GM19043 (cell line): ENCODE measurements at regions not wholly inside any gene's neighbourhood (a gene's known extent, or its start where the extent isn't known, plus 50 kb on each side); places are given as distances from the start of the nearest gene placed in this dataset.
"Not testable (repeated sequence)": the region's sequence is repeated elsewhere in the genome, so short reads cannot be mapped to it uniquely, and the experiment has no call there.

Experiments used
- ATAC-seq: cut with Tn5 transposase; IDR thresholded peaks from one replicate; pipeline ENCODE4 v1.9.1; 2021; ENCODE audit warnings: low read depth; ENCODE audit not compliant: unreplicated experiment

- ATAC-seq = no peak
Observed at GRCh38 chr10:52532650-52533290, 218.7 kb downstream of the DKK1 start.

GRCh38 chr10:52533986-52534385 is 219.9 kb downstream of the DKK1 start:
- ATAC-seq = no peak

- no peak for ATAC-seq
Observed at GRCh38 chr10:52539463-52539862, 225.4 kb downstream of the DKK1 start.

DNA sequence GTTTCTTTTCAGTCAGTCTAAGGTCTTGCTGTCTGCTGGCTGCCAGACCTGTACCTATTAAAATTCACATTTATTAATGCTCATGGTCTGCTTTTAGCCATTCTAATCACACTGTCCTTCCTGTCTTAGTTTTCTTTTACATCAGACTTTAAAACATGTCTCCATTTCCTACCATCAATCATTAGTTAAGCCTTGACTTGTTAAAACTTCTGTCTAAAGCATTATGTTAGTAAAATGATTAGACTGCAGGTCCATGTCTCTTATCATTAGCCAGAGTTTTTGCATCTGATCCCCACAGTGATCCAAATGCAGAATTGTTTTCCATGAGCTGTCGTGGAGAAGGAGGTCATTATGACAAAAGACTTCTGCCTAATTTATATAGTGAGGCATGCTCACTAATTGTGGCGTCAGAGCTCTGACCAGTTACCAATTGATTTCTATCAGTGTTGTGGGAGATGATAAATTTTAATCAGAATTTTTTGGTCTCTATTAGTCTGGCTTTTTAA is 226.5 kb downstream of the DKK1 start:
- no peak for ATAC-seq

DNA sequence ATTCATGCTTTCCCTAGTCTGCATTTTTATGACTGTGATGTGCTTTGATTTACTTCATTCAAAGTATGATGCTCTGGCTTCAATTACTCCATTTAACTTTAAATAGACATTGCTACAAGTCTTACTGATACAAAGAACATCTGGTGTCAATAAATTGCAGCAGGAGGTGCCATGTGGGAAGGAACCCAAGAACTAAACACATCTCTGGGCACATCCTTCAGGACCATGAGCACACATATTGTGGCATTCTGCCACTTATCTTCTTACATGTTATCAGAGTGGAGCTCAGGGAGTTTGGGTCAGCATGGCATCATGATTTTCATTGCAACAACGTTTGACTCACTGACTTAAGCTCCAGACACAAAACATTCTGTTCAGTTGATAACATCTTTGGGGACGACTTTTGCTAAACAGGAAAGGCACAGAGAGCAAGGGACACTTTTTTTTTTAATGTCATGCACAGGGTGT is 227.0 kb downstream of the DKK1 start:
- no peak for ATAC-seq

DNA sequence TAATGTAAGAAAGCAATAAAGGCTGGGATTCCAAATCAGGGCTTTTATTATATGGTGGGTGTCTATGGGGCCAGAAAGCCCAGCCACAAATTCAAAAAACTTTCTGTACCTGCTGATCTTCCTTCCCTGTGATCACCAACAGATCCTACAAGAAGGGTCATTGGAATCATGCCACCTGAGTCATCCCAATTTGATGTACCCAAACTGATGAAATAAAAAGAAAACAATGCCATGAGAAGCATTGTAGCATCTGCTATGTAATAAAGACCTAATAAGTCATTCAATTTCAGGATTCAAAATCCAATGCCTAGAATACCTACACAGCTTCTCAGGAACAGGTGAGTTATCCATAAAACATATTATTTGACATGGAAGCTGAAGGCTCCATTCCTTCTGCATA is 228.8 kb downstream of the DKK1 start:
- no peak for ATAC-seq

DNA sequence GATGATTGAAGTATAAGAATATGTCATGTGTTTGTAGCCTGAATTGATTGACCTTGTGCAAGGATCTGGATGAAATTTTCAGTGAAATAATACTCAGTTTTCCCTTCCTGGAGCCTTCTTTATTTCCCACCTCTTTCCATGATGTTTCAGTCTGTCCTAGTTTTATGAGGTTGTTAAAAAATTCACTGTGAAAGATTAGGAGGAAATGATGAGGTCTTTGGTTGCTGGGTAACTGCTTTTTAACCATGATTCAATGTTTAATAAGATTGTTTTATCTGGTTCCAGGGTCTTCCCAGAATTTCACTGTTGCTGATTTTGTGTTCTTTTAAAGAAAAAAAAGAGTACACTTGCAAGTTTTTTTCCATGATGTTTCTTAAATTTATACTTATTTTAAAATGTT is 221.5 kb downstream of the MBL2 start:
- ATAC-seq = no peak

DNA sequence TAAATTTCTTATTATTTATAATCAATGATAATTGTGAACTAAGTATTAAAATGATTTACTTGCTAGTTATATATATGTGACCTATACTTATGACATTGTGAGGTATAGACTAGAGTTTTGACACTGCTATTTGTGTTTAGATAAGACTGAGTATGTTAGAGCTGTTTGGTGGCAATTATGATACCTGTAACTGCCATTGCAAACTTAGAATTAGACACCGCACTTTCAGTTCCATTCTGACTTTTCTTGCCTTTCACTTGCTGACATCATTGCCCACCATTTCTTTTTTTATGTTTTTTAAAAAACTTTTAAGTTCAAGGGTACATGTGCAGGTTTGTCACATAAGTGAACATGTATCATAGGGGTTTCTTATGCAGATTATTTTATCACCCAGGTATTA is 214.5 kb downstream of the MBL2 start:
- no peak for ATAC-seq

DNA sequence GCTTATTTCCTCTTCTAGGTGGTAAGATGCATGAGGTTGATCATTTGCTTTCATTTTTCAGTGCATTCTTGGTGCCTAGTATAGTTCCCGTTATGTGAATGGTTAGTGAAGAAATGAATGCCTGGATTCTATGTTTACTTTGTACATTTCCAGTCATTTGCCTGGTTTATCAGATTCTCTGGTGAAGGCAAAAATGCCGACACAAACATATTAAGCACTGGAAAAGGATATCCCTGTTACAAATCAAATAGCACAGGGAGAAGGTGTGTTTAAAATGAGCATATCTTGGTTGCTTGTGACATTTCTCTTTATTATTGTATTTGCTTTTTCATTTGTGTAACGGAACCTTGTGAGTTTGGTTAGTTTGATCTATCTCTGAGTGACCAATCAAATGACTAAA is 211.3 kb downstream of the MBL2 start:
- ATAC-seq = no peak

GRCh38 chr10:52563360-52563759 is 209.2 kb downstream of the MBL2 start:
- ATAC-seq = no peak

DNA sequence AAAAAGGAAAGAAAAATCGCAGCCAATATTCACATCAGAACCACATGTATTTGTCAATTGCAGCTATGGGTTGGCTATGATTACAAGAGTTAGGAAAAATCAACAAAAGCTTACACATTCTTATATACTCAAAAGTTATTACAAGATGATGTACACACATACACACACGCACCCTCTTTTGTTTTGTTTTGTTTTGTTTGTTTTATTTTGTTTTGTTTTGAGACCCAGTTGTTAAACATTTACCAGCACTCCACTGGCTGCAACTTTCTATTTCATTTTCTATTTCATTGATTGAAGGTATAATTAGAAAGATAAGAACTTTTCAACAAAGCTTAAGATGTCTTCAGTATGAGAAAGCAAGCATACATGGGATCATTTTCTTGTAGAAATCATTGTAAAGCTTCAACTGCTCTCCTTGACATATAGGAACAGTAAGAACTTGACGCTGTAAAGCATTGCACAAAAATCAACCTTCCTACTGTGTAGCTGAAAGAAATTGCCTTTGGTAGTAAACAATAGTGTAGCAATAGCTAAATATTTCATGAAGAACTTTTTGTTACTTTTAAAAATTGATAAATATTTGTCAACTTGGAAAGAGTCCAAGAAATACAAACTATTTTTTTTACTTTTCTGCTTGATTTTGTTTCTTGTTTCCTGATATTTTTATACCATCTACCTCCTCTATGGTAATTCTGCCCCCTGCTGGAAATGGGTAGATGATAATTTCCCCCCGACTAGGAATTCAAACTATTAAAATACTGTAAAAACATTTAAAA is 205.9 kb downstream of the MBL2 start:
- no peak for ATAC-seq

DNA sequence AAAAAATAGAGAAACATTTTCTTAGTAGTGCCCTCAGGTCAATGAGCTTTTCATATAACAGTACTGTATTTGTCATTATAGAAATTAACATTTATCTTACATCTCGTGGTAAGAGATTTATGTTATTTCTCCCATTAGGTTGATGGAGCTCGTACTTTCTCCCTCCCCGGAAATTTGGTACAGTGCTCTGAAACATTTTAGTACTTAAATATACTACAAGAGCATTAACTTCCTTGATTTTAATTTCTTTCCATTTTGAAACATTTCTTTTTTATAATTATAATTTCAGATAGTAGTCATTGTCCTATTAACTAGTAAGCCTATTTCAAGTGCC is 205.4 kb downstream of the MBL2 start:
- ATAC-seq = no peak

DNA sequence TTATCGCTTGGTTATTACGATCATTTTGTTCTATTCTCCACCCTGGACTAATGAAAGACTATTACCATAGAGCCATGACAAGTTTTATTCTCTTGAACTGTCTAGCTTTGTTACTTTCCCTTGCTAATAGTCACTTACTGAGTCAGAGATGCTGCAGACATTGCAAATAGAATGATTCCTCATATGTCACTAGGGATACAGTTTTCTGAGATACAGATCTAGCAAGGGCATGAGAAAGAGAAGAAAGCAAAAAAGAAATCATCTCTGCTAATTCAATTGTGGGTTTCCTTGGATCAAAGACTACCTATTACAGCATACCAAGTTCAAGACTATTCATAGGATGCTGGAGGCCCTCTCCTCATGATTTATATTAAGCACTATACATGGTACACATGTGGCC is 204.3 kb downstream of the MBL2 start:
- ATAC-seq = no peak

- ATAC-seq = no peak
Observed at GRCh38 chr10:52570490-52570889, 202.1 kb downstream of the MBL2 start.

DNA sequence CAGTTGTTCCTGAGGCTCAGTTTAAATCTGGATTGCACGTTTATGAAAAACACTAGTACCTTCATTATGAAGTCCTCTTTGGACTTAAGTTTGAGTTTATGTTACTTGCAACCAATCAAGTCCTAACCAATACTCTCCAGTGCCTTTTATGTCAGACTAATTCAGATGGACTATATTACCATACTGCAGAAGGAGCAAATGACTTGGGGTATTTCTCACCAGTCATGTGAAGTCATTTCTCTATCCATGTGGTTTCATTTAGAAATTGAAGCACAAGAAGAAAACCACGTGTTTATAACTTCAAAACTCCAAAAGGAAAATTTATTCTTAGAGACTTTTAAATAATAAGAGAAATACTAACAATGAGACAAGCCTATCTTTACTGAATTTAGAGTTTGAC is 201.6 kb downstream of the MBL2 start:
- ATAC-seq = no peak

GRCh38 chr10:52571516-52572182 is 200.9 kb downstream of the MBL2 start:
- ATAC-seq = no peak

DNA sequence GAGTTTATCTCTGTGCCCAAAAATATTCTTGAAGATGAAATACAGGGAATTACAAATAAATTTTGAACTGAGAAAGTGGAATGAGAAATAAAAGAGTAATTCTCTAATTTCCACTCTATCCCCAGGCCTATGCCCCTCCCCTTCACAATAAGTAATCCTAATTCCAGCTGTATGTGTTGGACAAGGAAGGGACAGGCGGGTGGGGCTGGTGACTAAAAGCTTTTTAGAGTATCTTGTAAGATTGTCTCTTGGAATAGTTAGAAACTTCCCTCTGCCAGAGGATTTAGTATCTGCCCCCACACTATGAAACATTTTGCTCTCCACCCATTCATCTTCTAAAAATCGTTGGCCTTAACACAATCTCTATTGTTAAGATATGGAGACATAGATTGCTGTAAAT is 199.2 kb downstream of the MBL2 start:
- no peak for ATAC-seq

DNA sequence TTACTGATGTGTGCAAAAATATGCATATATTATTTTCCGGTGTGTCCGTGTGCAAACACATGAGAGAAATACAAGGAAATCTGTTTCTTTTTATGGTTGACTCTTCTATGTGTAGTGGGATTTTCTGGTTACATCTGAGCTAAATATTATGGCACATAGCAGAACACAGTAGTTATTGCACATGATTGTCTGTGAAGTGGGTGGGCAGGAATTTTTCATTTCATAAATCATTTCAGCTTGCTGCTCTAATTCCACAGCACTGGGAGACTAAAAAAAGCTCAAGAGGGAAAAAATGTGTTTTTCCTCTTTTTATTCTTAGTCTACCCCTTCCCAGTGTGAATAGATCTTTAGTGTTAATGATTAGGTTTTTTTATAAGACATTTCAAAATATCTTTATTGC is 197.9 kb downstream of the MBL2 start:
- ATAC-seq = no peak

DNA sequence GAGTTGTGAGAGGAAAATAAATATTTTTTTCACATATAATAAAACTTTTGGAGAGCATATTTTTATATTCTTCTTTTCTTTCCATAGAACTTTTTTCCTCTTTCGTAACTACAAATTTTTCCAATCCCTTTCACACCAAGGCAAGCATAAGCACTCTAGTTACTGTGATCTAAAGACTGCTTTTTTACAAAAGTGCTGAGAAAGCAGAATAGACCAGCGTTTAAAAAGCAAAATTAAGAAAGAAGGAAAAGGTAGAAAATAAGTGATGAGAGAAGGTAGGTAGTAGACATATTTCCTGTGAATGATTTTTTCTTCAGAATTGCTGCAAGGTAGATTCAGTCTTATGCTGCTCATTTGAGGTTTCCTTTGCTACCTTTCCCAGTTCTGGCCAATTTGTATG is 195.5 kb downstream of the MBL2 start:
- ATAC-seq = no peak

- ATAC-seq = no peak
Observed at GRCh38 chr10:52578871-52579405, 193.6 kb downstream of the MBL2 start.

- not testable (repeated sequence) for ATAC-seq
Observed at GRCh38 chr10:52581636-52582035, 190.9 kb downstream of the MBL2 start.
